ENCODE measurements at regions not wholly inside any gene's neighbourhood (a gene's known extent, or its start where the extent isn't known, plus 50 kb on each side); places are given as distances from the start of the nearest gene placed in this dataset.

GRCh38 chr15:62855085-62855476 lies 187.5 kb upstream of the TPM1 start:
- no peak for DNase-seq (ENCODE audit: low read depth)
- no peak for TF ChIP-seq CTCF (IDR thresholded peaks at IDR 0.05; ENCODE audit: control insufficient read depth, insufficient read depth, low read depth, low read length, missing control alignments)
- H3K4me3 ChIP-seq (ENCODE audit: control insufficient read depth, low read depth, low read length): no peak overlapping the region

GRCh38 chr15:62856466-62857246 lies 185.9 kb upstream of the TPM1 start:
- DNase-seq (ENCODE audit: low read depth): no peak
- no peak for TF ChIP-seq CTCF (IDR thresholded peaks at IDR 0.05; ENCODE audit: control insufficient read depth, insufficient read depth, low read depth, low read length, missing control alignments)
- H3K4me3 ChIP-seq (ENCODE audit: control insufficient read depth, low read depth, low read length): no peak overlapping the region

GRCh38 chr15:62857411-62857853 lies 185.1 kb upstream of the TPM1 start:
- no peak for DNase-seq (ENCODE audit: low read depth)
- TF ChIP-seq CTCF (IDR thresholded peaks at IDR 0.05; ENCODE audit: control insufficient read depth, insufficient read depth, low read depth, low read length, missing control alignments): no peak

GRCh38 chr15:62858343-62858742 lies 184.2 kb upstream of the TPM1 start:
- no peak for TF ChIP-seq CTCF (IDR thresholded peaks at IDR 0.05; ENCODE audit: control insufficient read depth, insufficient read depth, low read depth, low read length, missing control alignments)
- DNase-seq (ENCODE audit: low read depth): no peak
- H3K4me3 ChIP-seq (ENCODE audit: control insufficient read depth, low read depth, low read length): no peak overlapping the region

More at GRCh38 chr15:62857411-62857853, 185.1 kb upstream of the TPM1 start:
- no peak overlapping the region for H3K4me3 ChIP-seq (ENCODE audit: control insufficient read depth, low read depth, low read length)

GRCh38 chr15:62862717-62863116 lies 179.8 kb upstream of the TPM1 start:
- no peak for DNase-seq (ENCODE audit: low read depth)
- TF ChIP-seq CTCF (IDR thresholded peaks at IDR 0.05; ENCODE audit: control insufficient read depth, insufficient read depth, low read depth, low read length, missing control alignments): no peak
- no peak overlapping the region for H3K4me3 ChIP-seq (ENCODE audit: control insufficient read depth, low read depth, low read length)

GRCh38 chr15:62866366-62866765 lies 176.2 kb upstream of the TPM1 start:
- no peak for TF ChIP-seq CTCF (IDR thresholded peaks at IDR 0.05; ENCODE audit: control insufficient read depth, insufficient read depth, low read depth, low read length, missing control alignments)
- H3K4me3 ChIP-seq (ENCODE audit: control insufficient read depth, low read depth, low read length): no peak overlapping the region
- no peak for DNase-seq (ENCODE audit: low read depth)

All from AG09309 (cell line).